Calu3 (cell line): ENCODE measurements at regions not wholly inside any gene's neighbourhood (a gene's known extent, or its start where the extent isn't known, plus 50 kb on each side); places are given as distances from the start of the nearest gene placed in this dataset.
A peak's percentile ranks its signal among the peaks of the same experiment; 100 is the strongest.

ENCODE experiments used
- BruUV-seq: library from RNA; stranded (reverse); fragments of 400-500 nt; replicated peaks from 2 replicates; lab custom pipeline; 2021; lab: Mats Ljungman, UMichigan
- CTCF ChIA-PET: fragments of 300-600 bp; sonication (Branson Sonifier 250); formaldehyde crosslinking; loops from one replicate; lab custom pipeline; 2022; ENCODE audit warnings: antibody characterized with exemption; lab: Charles Lee
- DNase-seq: peaks from one replicate; pipeline ENCODE4 v3.0.0; 2022
- H3K27ac Mint-ChIP-seq: one replicate; pipeline ENCODE4 v1.8.0; 2022; ENCODE audit warnings: mixed read lengths; ENCODE audit not compliant: unreplicated experiment
- H3K27me3 Mint-ChIP-seq: one replicate; pipeline ENCODE4 v1.8.0; 2022; ENCODE audit warnings: mixed read lengths; ENCODE audit not compliant: unreplicated experiment
- H3K36me3 Mint-ChIP-seq: one replicate; pipeline ENCODE4 v1.8.0; 2022; ENCODE audit warnings: mild to moderate bottlenecking, moderate library complexity, mixed read lengths; ENCODE audit not compliant: insufficient read depth, unreplicated experiment
- H3K4me1 Mint-ChIP-seq: one replicate; pipeline ENCODE4 v1.8.0; 2022; ENCODE audit warnings: mild to moderate bottlenecking, low read depth, mixed read lengths; ENCODE audit not compliant: unreplicated experiment
- H3K4me3 Mint-ChIP-seq: one replicate; pipeline ENCODE4 v1.8.0; 2022; ENCODE audit warnings: mild to moderate bottlenecking, low read depth, moderate library complexity, mixed read lengths; ENCODE audit not compliant: unreplicated experiment
- H3K9me3 Mint-ChIP-seq: one replicate; pipeline ENCODE4 v1.8.0; 2022; ENCODE audit warnings: low read depth, mixed read lengths; ENCODE audit not compliant: unreplicated experiment
- CTCF ChIP-seq: fragments of 200-600 bp; IDR thresholded peaks from one replicate; pipeline ENCODE4 v1.8.0; 2022; ENCODE audit warnings: antibody characterized with exemption; ENCODE audit not compliant: unreplicated experiment
- intact Hi-C: fragments of 100-400 bp; cut with micrococcal nuclease; formaldehyde crosslinking; loops from one replicate; pipeline ENCODE4 v1.10.0; 2022; ENCODE audit not compliant: unreplicated experiment

GRCh38 chr2:215638687-215639086, 202.8 kb upstream of the FN1 start:
- Mint-ChIP-seq H3K4me3 (no peak overlapping the region), H3K27me3 (no peaks in the 10 kb centered on the region), H3K27ac (no peak overlapping the region), H3K9me3 (peaks cover 17% of the 10 kb centered on the region), H3K36me3 (no peaks in the 10 kb centered on the region), H3K4me1 (peaks cover 11% of the 10 kb centered on the region)
- intact Hi-C loops, result no loop called here
- TF ChIP-seq CTCF, result no peak
- no TSS peak for BruUV-seq
- CTCF ChIA-PET, result no interaction called here
- no peak for DNase-seq

- H3K27ac Mint-ChIP-seq, result no peak overlapping the region
- intact Hi-C loops, result no loop called here
- no peak overlapping the region for H3K4me3 Mint-ChIP-seq
- H3K4me1 Mint-ChIP-seq, result peaks cover 11% of the 10 kb centered on the region
- TF ChIP-seq CTCF, result no peak
- peaks cover 17% of the 10 kb centered on the region for H3K9me3 Mint-ChIP-seq
- H3K27me3 Mint-ChIP-seq, result no peaks in the 10 kb centered on the region
- no peaks in the 10 kb centered on the region for H3K36me3 Mint-ChIP-seq
- no TSS peak for BruUV-seq
- CTCF ChIA-PET, result no interaction called here
- DNase-seq, result no peak
These were observed 201.8 kb upstream of the FN1 start for GRCh38 chr2:215637651-215638050.

- TF ChIP-seq CTCF, result no peak
- peaks cover 11% of the 10 kb centered on the region for H3K4me1 Mint-ChIP-seq
- peaks cover 17% of the 10 kb centered on the region for H3K9me3 Mint-ChIP-seq
- CTCF ChIA-PET, result no interaction called here
- H3K27me3 Mint-ChIP-seq, result no peaks in the 10 kb centered on the region
- no peaks in the 10 kb centered on the region for H3K36me3 Mint-ChIP-seq
- intact Hi-C loops, result no loop called here
- no TSS peak for BruUV-seq
- H3K4me3 Mint-ChIP-seq, result no peak overlapping the region
- H3K27ac Mint-ChIP-seq, result no peak overlapping the region
- no peak for DNase-seq
These were observed 200.9 kb upstream of the FN1 start for GRCh38 chr2:215636816-215637215.

GRCh38 chr2:215635788-215636139, 199.9 kb upstream of the FN1 start:
- Mint-ChIP-seq H3K27ac (peak overlapping the region; percentile 68), H3K9me3 (peaks cover 17% of the 10 kb centered on the region), H3K4me1 (peaks cover 11% of the 10 kb centered on the region), H3K27me3 (no peaks in the 10 kb centered on the region), H3K36me3 (no peaks in the 10 kb centered on the region), H3K4me3 (no peak overlapping the region)
- DNase-seq, result peak; percentile 43
- intact Hi-C loops, result no loop called here
- CTCF ChIA-PET, result interaction anchor here (0.6 to 1.1 kb wide), 2 partner anchors 104 to 193 kb away, joined by 3 read pairs; no protein-coding TSS in a partner anchor
- TF ChIP-seq CTCF, result no peak
- no TSS peak for BruUV-seq
